ENCODE measurements at regions not wholly inside any gene's neighbourhood (a gene's known extent, or its start where the extent isn't known, plus 50 kb on each side); places are given as distances from the start of the nearest gene placed in this dataset.

DNA sequence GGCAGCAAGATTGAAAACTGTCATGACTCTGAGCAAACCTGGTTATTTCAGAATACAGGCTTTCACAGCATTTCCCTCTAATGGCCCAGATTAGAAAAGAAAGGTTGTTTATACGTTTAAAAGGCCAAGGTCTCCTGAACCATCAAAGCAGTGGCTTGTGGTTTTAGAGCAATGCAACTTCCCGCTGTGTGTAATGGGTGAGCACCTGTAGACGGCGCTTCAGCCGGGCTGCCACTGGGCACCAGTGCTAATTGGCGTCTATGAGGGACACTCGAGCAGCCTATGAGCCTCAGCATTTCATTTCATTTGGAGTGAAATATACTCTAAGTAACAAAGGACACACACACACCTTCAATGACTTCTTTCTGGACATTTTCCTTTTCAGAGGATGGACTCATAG lies 671.0 kb upstream of the FZD8 start:
- no peak overlapping the region for H3K4me3 ChIP-seq (ENCODE audit: low read depth in 1 of 2, low read length in 2 of 2)
- peaks cover 0 to 6% of the 10 kb centered on the region in 2 donors for H3K9me3 ChIP-seq (ENCODE audit: control insufficient read depth in 1 of 2, low read length in 2 of 2)
- H3K4me1 ChIP-seq (ENCODE audit: control insufficient read depth in 1 of 2, insufficient read depth in 2 of 2, low read length in 2 of 2), result no peaks in the 10 kb centered on the region
- no peaks in the 10 kb centered on the region for H3K27me3 ChIP-seq (ENCODE audit: control insufficient read depth in 1 of 2, insufficient read depth in 2 of 2, low read length in 2 of 2)
- H3K9ac ChIP-seq (ENCODE audit: low read depth in 1 of 2, low read length in 2 of 2), result no peak overlapping the region
- no peak overlapping the region for H3K27ac ChIP-seq (ENCODE audit: low read depth, low read length)
- no peaks in the 10 kb centered on the region for H3K36me3 ChIP-seq (ENCODE audit: control insufficient read depth in 1 of 2, insufficient read depth in 2 of 2, low read length in 2 of 2)

DNA sequence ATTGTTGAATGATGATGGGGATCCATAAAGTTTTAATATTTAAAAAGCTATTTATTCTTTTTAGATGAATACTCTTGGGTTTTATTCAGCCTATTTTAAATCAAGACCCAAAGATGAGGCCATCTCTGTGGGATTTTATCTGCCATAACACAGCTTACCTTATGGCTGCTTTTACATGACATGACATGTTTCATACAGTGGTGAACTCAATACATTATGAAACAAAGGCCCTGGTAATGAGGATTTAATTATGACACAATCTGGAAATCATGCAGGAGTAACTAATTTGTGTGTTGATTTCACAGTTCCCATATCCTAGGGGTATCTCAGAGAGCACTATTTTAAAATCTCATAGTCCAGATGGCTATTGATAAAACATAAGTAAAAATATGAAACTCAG lies 661.8 kb upstream of the FZD8 start:
- Histone ChIP-seq H3K9ac (ENCODE audit: low read depth in 1 of 2, low read length in 2 of 2) (no peak overlapping the region), H3K4me3 (ENCODE audit: low read depth in 1 of 2, low read length in 2 of 2) (no peak overlapping the region), H3K4me1 (ENCODE audit: control insufficient read depth in 1 of 2, insufficient read depth in 2 of 2, low read length in 2 of 2) (no peaks in the 10 kb centered on the region), H3K9me3 (ENCODE audit: control insufficient read depth in 1 of 2, low read length in 2 of 2) (peaks cover 0 to 7% of the 10 kb centered on the region in 2 donors), H3K27me3 (ENCODE audit: control insufficient read depth in 1 of 2, insufficient read depth in 2 of 2, low read length in 2 of 2) (no peaks in the 10 kb centered on the region), H3K27ac (ENCODE audit: low read depth, low read length) (no peak overlapping the region), H3K36me3 (ENCODE audit: control insufficient read depth in 1 of 2, insufficient read depth in 2 of 2, low read length in 2 of 2) (no peaks in the 10 kb centered on the region)

GRCh38 chr10:36302086-36302485 lies 660.0 kb upstream of the FZD8 start:
- H3K27me3 ChIP-seq (ENCODE audit: control insufficient read depth in 1 of 2, insufficient read depth in 2 of 2, low read length in 2 of 2), result no peaks in the 10 kb centered on the region
- H3K9me3 ChIP-seq (ENCODE audit: control insufficient read depth in 1 of 2, low read length in 2 of 2), result peaks cover 5 to 11% of the 10 kb centered on the region in 2 donors
- no peak overlapping the region for H3K27ac ChIP-seq (ENCODE audit: low read depth, low read length)
- H3K9ac ChIP-seq (ENCODE audit: low read depth in 1 of 2, low read length in 2 of 2), result no peak overlapping the region
- no peak overlapping the region for H3K4me3 ChIP-seq (ENCODE audit: low read depth in 1 of 2, low read length in 2 of 2)
- H3K36me3 ChIP-seq (ENCODE audit: control insufficient read depth in 1 of 2, insufficient read depth in 2 of 2, low read length in 2 of 2), result no peaks in the 10 kb centered on the region
- H3K4me1 ChIP-seq (ENCODE audit: control insufficient read depth in 1 of 2, insufficient read depth in 2 of 2, low read length in 2 of 2), result no peaks in the 10 kb centered on the region

- Histone ChIP-seq H3K36me3 (ENCODE audit: control insufficient read depth in 1 of 2, insufficient read depth in 2 of 2, low read length in 2 of 2) (no peaks in the 10 kb centered on the region), H3K9ac (ENCODE audit: low read depth in 1 of 2, low read length in 2 of 2) (no peak overlapping the region), H3K4me1 (ENCODE audit: control insufficient read depth in 1 of 2, insufficient read depth in 2 of 2, low read length in 2 of 2) (no peaks in the 10 kb centered on the region), H3K27ac (ENCODE audit: low read depth, low read length) (no peak overlapping the region), H3K4me3 (ENCODE audit: low read depth in 1 of 2, low read length in 2 of 2) (no peak overlapping the region), H3K9me3 (ENCODE audit: control insufficient read depth in 1 of 2, low read length in 2 of 2) (peaks cover 11 to 16% of the 10 kb centered on the region in 2 donors), H3K27me3 (ENCODE audit: control insufficient read depth in 1 of 2, insufficient read depth in 2 of 2, low read length in 2 of 2) (no peaks in the 10 kb centered on the region)
Observed at GRCh38 chr10:36301539-36301938, 659.4 kb upstream of the FZD8 start.

GRCh38 chr10:36301139-36301538 lies 659.0 kb upstream of the FZD8 start:
- Histone ChIP-seq H3K9ac (ENCODE audit: low read depth in 1 of 2, low read length in 2 of 2) (no peak overlapping the region), H3K36me3 (ENCODE audit: control insufficient read depth in 1 of 2, insufficient read depth in 2 of 2, low read length in 2 of 2) (no peaks in the 10 kb centered on the region), H3K4me1 (ENCODE audit: control insufficient read depth in 1 of 2, insufficient read depth in 2 of 2, low read length in 2 of 2) (no peaks in the 10 kb centered on the region), H3K9me3 (ENCODE audit: control insufficient read depth in 1 of 2, low read length in 2 of 2) (peaks cover 12 to 17% of the 10 kb centered on the region in 2 donors), H3K27ac (ENCODE audit: low read depth, low read length) (no peak overlapping the region), H3K27me3 (ENCODE audit: control insufficient read depth in 1 of 2, insufficient read depth in 2 of 2, low read length in 2 of 2) (no peaks in the 10 kb centered on the region), H3K4me3 (ENCODE audit: low read depth in 1 of 2, low read length in 2 of 2) (no peak overlapping the region)

DNA sequence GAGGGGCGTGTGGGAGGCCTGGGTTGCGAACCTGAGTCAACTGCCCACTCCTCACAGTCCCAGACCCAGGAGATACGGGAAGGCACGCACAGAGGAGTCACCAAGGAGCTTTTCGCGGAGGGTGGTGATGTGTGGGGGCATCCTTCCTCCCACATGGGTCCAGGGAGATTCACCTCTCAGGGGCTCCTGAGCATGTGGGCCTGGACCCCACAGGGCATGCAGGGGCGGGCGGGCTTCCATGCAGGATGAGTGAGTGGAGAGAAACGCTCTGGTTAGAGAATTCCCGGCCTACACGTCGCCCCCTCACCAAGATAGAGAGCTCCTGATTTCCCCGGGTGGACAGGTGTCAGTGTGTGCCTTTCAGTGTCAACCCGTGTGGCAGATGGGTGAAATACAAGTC lies 641.7 kb upstream of the FZD8 start:
- Histone ChIP-seq H3K9me3 (ENCODE audit: control insufficient read depth in 1 of 2, low read length in 2 of 2) (peaks cover 14% of the 10 kb centered on the region in 2 donors), H3K27ac (ENCODE audit: low read depth, low read length) (no peak overlapping the region), H3K27me3 (ENCODE audit: control insufficient read depth in 1 of 2, insufficient read depth in 2 of 2, low read length in 2 of 2) (no peaks in the 10 kb centered on the region), H3K36me3 (ENCODE audit: control insufficient read depth in 1 of 2, insufficient read depth in 2 of 2, low read length in 2 of 2) (no peaks in the 10 kb centered on the region), H3K4me3 (ENCODE audit: low read depth in 1 of 2, low read length in 2 of 2) (no peak overlapping the region), H3K4me1 (ENCODE audit: control insufficient read depth in 1 of 2, insufficient read depth in 2 of 2, low read length in 2 of 2) (no peaks in the 10 kb centered on the region), H3K9ac (ENCODE audit: low read depth in 1 of 2, low read length in 2 of 2) (no peak overlapping the region)

GRCh38 chr10:36281831-36282331 lies 639.8 kb upstream of the FZD8 start:
- Histone ChIP-seq H3K9me3 (ENCODE audit: control insufficient read depth in 1 of 2, low read length in 2 of 2) (peaks cover 11 to 14% of the 10 kb centered on the region in 2 donors), H3K9ac (ENCODE audit: low read depth in 1 of 2, low read length in 2 of 2) (no peak overlapping the region), H3K27ac (ENCODE audit: low read depth, low read length) (no peak overlapping the region), H3K4me3 (ENCODE audit: low read depth in 1 of 2, low read length in 2 of 2) (no peak overlapping the region), H3K36me3 (ENCODE audit: control insufficient read depth in 1 of 2, insufficient read depth in 2 of 2, low read length in 2 of 2) (no peaks in the 10 kb centered on the region), H3K27me3 (ENCODE audit: control insufficient read depth in 1 of 2, insufficient read depth in 2 of 2, low read length in 2 of 2) (no peaks in the 10 kb centered on the region), H3K4me1 (ENCODE audit: control insufficient read depth in 1 of 2, insufficient read depth in 2 of 2, low read length in 2 of 2) (no peaks in the 10 kb centered on the region)

- H3K27ac ChIP-seq (ENCODE audit: low read depth, low read length), result no peak overlapping the region
Observed at GRCh38 chr10:36280890-36281499, 638.9 kb upstream of the FZD8 start.

GRCh38 chr10:36280321-36280741 lies 638.2 kb upstream of the FZD8 start:
- H3K9me3 ChIP-seq (ENCODE audit: control insufficient read depth in 1 of 2, low read length in 2 of 2), result peaks cover 8 to 14% of the 10 kb centered on the region in 2 donors
- H3K9ac ChIP-seq (ENCODE audit: low read depth in 1 of 2, low read length in 2 of 2), result no peak overlapping the region
- no peak overlapping the region for H3K27ac ChIP-seq (ENCODE audit: low read depth, low read length)
- H3K36me3 ChIP-seq (ENCODE audit: control insufficient read depth in 1 of 2, insufficient read depth in 2 of 2, low read length in 2 of 2), result no peaks in the 10 kb centered on the region
- H3K4me1 ChIP-seq (ENCODE audit: control insufficient read depth in 1 of 2, insufficient read depth in 2 of 2, low read length in 2 of 2), result no peaks in the 10 kb centered on the region
- no peaks in the 10 kb centered on the region for H3K27me3 ChIP-seq (ENCODE audit: control insufficient read depth in 1 of 2, insufficient read depth in 2 of 2, low read length in 2 of 2)
- no peak overlapping the region for H3K4me3 ChIP-seq (ENCODE audit: low read depth in 1 of 2, low read length in 2 of 2)

More at GRCh38 chr10:36280890-36281499, 638.9 kb upstream of the FZD8 start:
- Histone ChIP-seq H3K9ac (ENCODE audit: low read depth in 1 of 2, low read length in 2 of 2) (no peak overlapping the region), H3K9me3 (ENCODE audit: control insufficient read depth in 1 of 2, low read length in 2 of 2) (peaks cover 7 to 12% of the 10 kb centered on the region in 2 donors), H3K4me1 (ENCODE audit: control insufficient read depth in 1 of 2, insufficient read depth in 2 of 2, low read length in 2 of 2) (no peaks in the 10 kb centered on the region), H3K27me3 (ENCODE audit: control insufficient read depth in 1 of 2, insufficient read depth in 2 of 2, low read length in 2 of 2) (no peaks in the 10 kb centered on the region), H3K36me3 (ENCODE audit: control insufficient read depth in 1 of 2, insufficient read depth in 2 of 2, low read length in 2 of 2) (no peaks in the 10 kb centered on the region), H3K4me3 (ENCODE audit: low read depth in 1 of 2, low read length in 2 of 2) (no peak overlapping the region)

- Histone ChIP-seq H3K9ac (ENCODE audit: low read depth in 1 of 2, low read length in 2 of 2) (no peak overlapping the region), H3K4me1 (ENCODE audit: control insufficient read depth in 1 of 2, insufficient read depth in 2 of 2, low read length in 2 of 2) (no peaks in the 10 kb centered on the region), H3K36me3 (ENCODE audit: control insufficient read depth in 1 of 2, insufficient read depth in 2 of 2, low read length in 2 of 2) (no peaks in the 10 kb centered on the region), H3K27ac (ENCODE audit: low read depth, low read length) (no peak overlapping the region), H3K9me3 (ENCODE audit: control insufficient read depth in 1 of 2, low read length in 2 of 2) (peaks cover 14 to 19% of the 10 kb centered on the region in 2 donors), H3K4me3 (ENCODE audit: low read depth in 1 of 2, low read length in 2 of 2) (no peak overlapping the region), H3K27me3 (ENCODE audit: control insufficient read depth in 1 of 2, insufficient read depth in 2 of 2, low read length in 2 of 2) (no peaks in the 10 kb centered on the region)
Observed at GRCh38 chr10:36278176-36278575, 636.1 kb upstream of the FZD8 start.
